ENCODE measurements at regions not wholly inside any gene's neighbourhood (a gene's known extent, or its start where the extent isn't known, plus 50 kb on each side); places are given as distances from the start of the nearest gene placed in this dataset.

DNA sequence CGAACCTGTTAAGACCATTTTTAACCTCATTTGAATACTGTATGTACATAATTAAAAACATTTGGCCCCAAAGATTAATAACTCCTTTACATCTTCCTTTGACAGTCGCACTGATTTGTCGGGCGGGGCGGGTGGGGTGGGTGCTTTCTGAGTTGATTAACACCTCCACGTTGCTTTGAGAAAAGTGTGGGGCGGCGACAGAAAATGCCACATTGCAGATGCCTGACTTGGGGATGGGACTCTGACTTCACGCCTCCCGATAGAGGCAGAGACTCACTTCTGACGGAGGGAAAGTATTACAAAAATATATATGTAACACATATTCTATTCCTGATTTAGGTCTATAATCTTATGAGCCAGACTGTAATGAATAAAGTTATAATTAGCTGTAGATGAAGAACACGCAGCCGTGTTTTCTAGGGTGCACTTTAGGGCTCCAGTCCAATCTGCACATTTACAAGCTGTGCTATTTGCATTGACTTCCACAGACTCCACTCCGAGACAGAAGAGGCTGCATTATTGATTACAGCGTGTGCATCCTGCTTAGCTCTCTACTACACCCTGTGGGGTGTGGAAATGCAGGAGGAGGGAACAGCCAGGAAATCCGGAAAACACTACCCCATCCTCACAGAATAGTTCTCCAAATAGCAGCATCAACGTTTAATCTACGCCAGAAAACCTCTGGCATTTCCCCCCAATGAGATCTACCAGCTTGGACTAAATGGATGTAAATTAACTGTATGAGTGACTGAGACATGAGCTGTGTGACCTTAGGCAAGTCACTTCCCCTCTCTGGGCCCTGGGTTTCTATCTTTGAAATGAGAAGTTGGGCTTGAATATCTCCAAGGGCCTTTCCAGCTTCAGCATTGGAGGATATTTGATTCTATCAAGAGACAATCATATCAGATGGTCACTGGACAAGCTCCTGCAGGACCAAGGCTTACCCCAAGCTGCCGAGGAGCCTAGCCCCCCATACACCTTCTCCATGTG lies 308.0 kb downstream of the RRAGC start:
- no peak overlapping the region for H3K27ac ChIP-seq
- TF ChIP-seq, protein P1, sequence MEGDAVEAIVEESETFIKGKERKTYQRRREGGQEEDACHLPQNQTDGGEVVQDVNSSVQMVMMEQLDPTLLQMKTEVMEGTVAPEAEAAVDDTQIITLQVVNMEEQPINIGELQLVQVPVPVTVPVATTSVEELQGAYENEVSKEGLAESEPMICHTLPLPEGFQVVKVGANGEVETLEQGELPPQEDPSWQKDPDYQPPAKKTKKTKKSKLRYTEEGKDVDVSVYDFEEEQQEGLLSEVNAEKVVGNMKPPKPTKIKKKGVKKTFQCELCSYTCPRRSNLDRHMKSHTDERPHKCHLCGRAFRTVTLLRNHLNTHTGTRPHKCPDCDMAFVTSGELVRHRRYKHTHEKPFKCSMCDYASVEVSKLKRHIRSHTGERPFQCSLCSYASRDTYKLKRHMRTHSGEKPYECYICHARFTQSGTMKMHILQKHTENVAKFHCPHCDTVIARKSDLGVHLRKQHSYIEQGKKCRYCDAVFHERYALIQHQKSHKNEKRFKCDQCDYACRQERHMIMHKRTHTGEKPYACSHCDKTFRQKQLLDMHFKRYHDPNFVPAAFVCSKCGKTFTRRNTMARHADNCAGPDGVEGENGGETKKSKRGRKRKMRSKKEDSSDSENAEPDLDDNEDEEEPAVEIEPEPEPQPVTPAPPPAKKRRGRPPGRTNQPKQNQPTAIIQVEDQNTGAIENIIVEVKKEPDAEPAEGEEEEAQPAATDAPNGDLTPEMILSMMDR (IDR thresholded peaks at IDR 0.05; ENCODE audit: low read depth, low read length) = no peak
- H3K4me3 ChIP-seq = no peak overlapping the region
- no peaks in the 10 kb centered on the region for H3K4me1 ChIP-seq (ENCODE audit: low read depth)
- H3K36me3 ChIP-seq = no peaks in the 10 kb centered on the region
- H3K9me3 ChIP-seq (ENCODE audit: low read depth) = no peaks in the 10 kb centered on the region
- DNase-seq (ENCODE audit: low read depth in 1 of 2, low spot score in 1 of 2) = no peak
- peaks cover 8% of the 10 kb centered on the region for H3K27me3 ChIP-seq

DNA sequence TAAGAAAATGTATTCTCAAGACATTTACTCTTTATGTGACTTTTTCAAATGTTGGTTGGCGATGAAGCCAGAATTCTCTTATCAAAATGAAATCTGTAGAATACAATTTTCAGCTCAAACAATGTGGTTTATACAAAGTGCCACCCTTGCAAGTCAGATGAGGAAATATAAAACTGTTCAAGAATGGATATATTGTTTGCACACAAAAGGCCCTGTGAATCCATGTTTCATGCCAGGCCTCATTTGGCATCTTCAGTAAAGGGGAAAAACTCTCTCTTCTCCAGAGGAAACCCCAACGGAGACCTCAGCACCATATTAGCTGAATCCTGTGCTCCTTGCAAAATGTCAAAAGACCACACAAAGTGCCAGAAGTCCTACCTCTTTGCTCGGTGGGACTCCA lies 310.4 kb downstream of the RRAGC start:
- TF ChIP-seq, protein P1 (IDR thresholded peaks at IDR 0.05; ENCODE audit: low read depth, low read length) = no peak

DNA sequence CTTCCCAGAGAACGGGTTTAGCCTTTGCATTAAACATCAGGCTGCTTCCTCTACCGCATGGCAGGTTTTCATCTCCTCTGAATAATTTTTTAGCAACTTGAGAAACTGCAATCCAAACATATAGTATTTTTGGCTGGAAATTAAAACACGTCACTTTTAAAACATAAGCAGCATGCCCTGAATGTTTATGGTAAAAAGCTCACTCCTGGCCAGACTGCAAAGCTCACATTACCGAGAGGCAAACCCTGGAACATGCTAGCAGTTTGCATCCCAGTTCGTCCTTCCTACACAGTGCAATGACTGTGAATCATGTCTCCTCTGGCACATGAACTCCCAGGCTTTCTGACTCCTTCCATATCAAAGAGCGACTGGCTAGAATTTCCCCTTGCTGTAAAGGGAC lies 312.3 kb downstream of the RRAGC start:
- Histone ChIP-seq H3K9me3 (ENCODE audit: low read depth) (no peaks in the 10 kb centered on the region), H3K27ac (no peak overlapping the region), H3K4me1 (ENCODE audit: low read depth) (no peaks in the 10 kb centered on the region), H3K36me3 (no peaks in the 10 kb centered on the region), H3K27me3 (peaks cover 8% of the 10 kb centered on the region), H3K4me3 (no peak overlapping the region)
- DNase-seq (ENCODE audit: low read depth in 1 of 2, low spot score in 1 of 2) = no peak
- TF ChIP-seq, protein P1 (IDR thresholded peaks at IDR 0.05; ENCODE audit: low read depth, low read length) = no peak

More for the DNA sequence above, 310.4 kb downstream of the RRAGC start:
- Histone ChIP-seq H3K27ac (no peak overlapping the region), H3K4me3 (no peak overlapping the region), H3K9me3 (ENCODE audit: low read depth) (no peaks in the 10 kb centered on the region), H3K27me3 (peaks cover 8% of the 10 kb centered on the region), H3K36me3 (no peaks in the 10 kb centered on the region), H3K4me1 (ENCODE audit: low read depth) (no peaks in the 10 kb centered on the region)
- DNase-seq (ENCODE audit: low read depth in 1 of 2, low spot score in 1 of 2) = no peak

DNA sequence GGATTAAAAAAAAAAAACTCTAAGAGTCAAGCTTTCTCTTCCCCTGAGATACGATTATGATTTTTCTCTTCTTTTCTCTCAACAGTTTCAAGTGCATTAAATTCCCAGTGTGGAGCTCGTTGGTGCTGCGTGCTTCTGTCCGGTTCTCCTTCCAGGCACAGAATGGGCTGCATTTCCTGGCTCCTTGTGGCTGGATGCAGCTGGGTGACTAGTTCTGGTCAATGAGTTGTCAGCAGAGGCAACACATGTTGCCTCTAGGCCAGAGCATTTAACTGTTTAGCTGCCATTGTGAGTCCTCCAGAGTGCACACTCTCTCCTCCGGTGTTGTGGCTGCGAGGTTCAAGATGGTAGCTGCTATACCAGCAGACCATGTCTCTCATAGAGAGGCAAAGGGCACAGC lies 312.9 kb downstream of the RRAGC start:
- DNase-seq (ENCODE audit: low read depth in 1 of 2, low spot score in 1 of 2) = no peak
- Histone ChIP-seq H3K4me3 (no peak overlapping the region), H3K27ac (no peak overlapping the region), H3K4me1 (ENCODE audit: low read depth) (no peaks in the 10 kb centered on the region), H3K27me3 (peaks cover 8% of the 10 kb centered on the region), H3K36me3 (no peaks in the 10 kb centered on the region), H3K9me3 (ENCODE audit: low read depth) (no peaks in the 10 kb centered on the region)
- TF ChIP-seq, protein P1 (IDR thresholded peaks at IDR 0.05; ENCODE audit: low read depth, low read length) = no peak

DNA sequence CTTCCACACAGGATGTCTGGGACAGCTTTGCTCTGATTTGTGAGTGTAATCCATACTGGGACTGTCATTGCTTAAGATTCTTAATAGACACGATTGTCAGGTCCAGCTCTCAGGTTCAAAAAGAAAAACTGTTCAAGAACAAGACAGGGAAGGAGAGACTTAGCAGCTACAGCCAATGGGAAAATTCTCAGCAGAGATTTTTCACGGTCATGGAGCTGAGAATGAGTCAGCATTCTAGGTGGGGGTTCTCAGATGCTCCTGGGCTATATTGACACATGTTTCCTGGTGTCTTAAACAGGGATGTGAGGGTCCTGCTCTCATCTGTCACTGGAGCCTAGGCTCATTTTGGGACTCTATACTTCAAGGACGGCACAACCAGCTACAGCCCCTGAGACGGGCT lies 318.3 kb downstream of the RRAGC start:
- no peaks in the 10 kb centered on the region for H3K27me3 ChIP-seq
- H3K4me3 ChIP-seq = no peak overlapping the region
- no peaks in the 10 kb centered on the region for H3K9me3 ChIP-seq (ENCODE audit: low read depth)
- H3K27ac ChIP-seq = no peak overlapping the region
- no peak for DNase-seq (ENCODE audit: low read depth in 1 of 2, low spot score in 1 of 2)
- TF ChIP-seq, protein P1 (IDR thresholded peaks at IDR 0.05; ENCODE audit: low read depth, low read length) = no peak
- H3K36me3 ChIP-seq = no peaks in the 10 kb centered on the region
- no peaks in the 10 kb centered on the region for H3K4me1 ChIP-seq (ENCODE audit: low read depth)

Measured in cardiac muscle cell (in vitro differentiated cells and primary cell).